ENCODE measurements at regions not wholly inside any gene's neighbourhood (a gene's known extent, or its start where the extent isn't known, plus 50 kb on each side); places are given as distances from the start of the nearest gene placed in this dataset.

DNA sequence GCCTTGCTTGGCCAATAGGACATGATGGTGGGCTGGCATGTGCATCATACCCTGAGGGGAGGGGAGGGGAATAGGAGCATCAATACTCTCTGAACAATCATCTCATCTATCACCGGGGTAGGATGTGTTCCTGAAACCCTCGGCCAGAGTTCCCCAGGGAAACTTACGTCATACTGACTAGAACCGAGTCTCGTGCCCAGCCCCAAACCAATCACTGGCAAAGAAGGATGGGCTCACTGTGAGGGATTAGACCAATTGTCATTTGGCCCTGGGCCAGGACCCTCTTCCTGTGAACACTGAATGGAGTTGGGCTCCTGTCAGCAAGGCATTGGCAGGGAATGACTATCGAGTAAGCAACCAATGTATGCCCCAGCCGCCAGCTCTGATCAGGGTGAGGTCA lies 261.5 kb downstream of the MYCN start:
- H3K27ac ChIP-seq (ENCODE audit: low read depth in 1 of 2, low read length in 2 of 2), result no peak overlapping the region
- no peak for DNase-seq (ENCODE audit: low spot score)
- 86% methylated on average over 7 of the region's 7 CpGs for WGBS

More for the DNA sequence above, 261.5 kb downstream of the MYCN start:
- Histone ChIP-seq H3K36me3 (ENCODE audit: control insufficient read depth in 4 of 4, insufficient read depth in 3 of 4, low read depth in 1 of 4, low read length in 3 of 4) (no peaks in the 10 kb centered on the region), H3K9me3 (ENCODE audit: control insufficient read depth in 4 of 4, low read length in 3 of 4) (no peaks in the 10 kb centered on the region), H3K9ac (ENCODE audit: low read depth in 1 of 2, low read length in 2 of 2) (no peak overlapping the region), H3K4me1 (ENCODE audit: control insufficient read depth in 4 of 4, insufficient read depth in 4 of 4, low read length in 3 of 4) (no peaks in the 10 kb centered on the region), H3K4me3 (ENCODE audit: low read depth in 1 of 3, low read length in 3 of 3) (no peak overlapping the region), H3K27me3 (ENCODE audit: control insufficient read depth in 4 of 4, insufficient read depth in 4 of 4, low read length in 3 of 4) (no peaks in the 10 kb centered on the region)
- TF ChIP-seq RAD21 (IDR thresholded peaks at IDR 0.05) (no peak), YY1 (IDR thresholded peaks at IDR 0.05) (no peak), TAF1 (conservative IDR thresholded peaks at IDR 0.05) (no peak), RXRA (IDR thresholded peaks at IDR 0.05) (no peak), FOXA1 (IDR thresholded peaks at IDR 0.05) (no peak), SP1 (IDR thresholded peaks at IDR 0.05) (no peak), JUND (IDR thresholded peaks at IDR 0.05) (no peak), REST (IDR thresholded peaks at IDR 0.05) (no peak), HNF4G (IDR thresholded peaks at IDR 0.05) (no peak), ATF3 (IDR thresholded peaks at IDR 0.05) (no peak), FOXA2 (IDR thresholded peaks at IDR 0.05) (no peak), CTCF (IDR thresholded peaks at IDR 0.05; ENCODE audit: low read depth, low read length, missing input control) (no peak), EGR1 (IDR thresholded peaks at IDR 0.05; ENCODE audit: low read depth in 2 of 2) (no peak), HNF4A (conservative IDR thresholded peaks at IDR 0.05) (no peak), MAX (IDR thresholded peaks at IDR 0.05) (no peak), GABPA (IDR thresholded peaks at IDR 0.05 in 1 of 2, conservative IDR thresholded peaks at IDR 0.05 in 1 of 2) (no peak)
- TF ChIP-seq, protein P1, sequence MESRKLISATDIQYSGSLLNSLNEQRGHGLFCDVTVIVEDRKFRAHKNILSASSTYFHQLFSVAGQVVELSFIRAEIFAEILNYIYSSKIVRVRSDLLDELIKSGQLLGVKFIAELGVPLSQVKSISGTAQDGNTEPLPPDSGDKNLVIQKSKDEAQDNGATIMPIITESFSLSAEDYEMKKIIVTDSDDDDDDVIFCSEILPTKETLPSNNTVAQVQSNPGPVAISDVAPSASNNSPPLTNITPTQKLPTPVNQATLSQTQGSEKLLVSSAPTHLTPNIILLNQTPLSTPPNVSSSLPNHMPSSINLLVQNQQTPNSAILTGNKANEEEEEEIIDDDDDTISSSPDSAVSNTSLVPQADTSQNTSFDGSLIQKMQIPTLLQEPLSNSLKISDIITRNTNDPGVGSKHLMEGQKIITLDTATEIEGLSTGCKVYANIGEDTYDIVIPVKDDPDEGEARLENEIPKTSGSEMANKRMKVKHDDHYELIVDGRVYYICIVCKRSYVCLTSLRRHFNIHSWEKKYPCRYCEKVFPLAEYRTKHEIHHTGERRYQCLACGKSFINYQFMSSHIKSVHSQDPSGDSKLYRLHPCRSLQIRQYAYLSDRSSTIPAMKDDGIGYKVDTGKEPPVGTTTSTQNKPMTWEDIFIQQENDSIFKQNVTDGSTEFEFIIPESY (IDR thresholded peaks at IDR 0.05), result no peak
